ENCODE measurements at regions not wholly inside any gene's neighbourhood (a gene's known extent, or its start where the extent isn't known, plus 50 kb on each side); places are given as distances from the start of the nearest gene placed in this dataset.

- no peak for TF ChIP-seq CTCF (IDR thresholded peaks at IDR 0.05; ENCODE audit: insufficient read depth, low read depth, low read length)
- TF ChIP-seq EZH2 (IDR thresholded peaks at IDR 0.05; ENCODE audit: insufficient read depth, low read length): no peak
These were observed 156.5 kb upstream of the MED14 start for GRCh38 chrX:40891798-40892197.
